T-helper 2 cell (primary cell): ENCODE measurements at regions not wholly inside any gene's neighbourhood (a gene's known extent, or its start where the extent isn't known, plus 50 kb on each side); places are given as distances from the start of the nearest gene placed in this dataset.

Experiments
- DNase-seq, 5 experiments: peaks; one replicate each; pipeline versions ENCODE4 v3.0.0 to v3.0.0-alpha.2; 2012 to 2022

DNA sequence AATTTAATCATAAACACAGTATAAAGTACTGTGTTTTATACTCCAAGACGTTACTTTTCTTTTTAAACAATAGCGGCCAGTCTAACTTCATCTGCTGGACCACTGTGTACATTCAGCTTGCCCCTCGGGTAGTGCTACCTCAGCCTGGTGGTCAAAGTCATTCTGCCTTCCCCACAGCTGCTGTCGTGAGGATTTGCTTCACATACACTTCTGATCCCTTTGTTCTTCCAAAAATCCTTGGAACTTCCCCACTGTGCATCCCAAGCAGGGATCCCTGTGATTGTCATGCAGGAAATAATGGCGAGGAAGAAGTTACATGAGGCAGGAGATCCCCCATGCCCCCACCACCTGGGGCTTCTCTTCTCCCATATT lies 234.9 kb upstream of the STARD13 start:
- DNase-seq, result no peak

GRCh38 chr13:33524086-33524485 lies 238.5 kb upstream of the STARD13 start:
- DNase-seq, result no peak

GRCh38 chr13:33525763-33526162 lies 240.2 kb upstream of the STARD13 start:
- no peak for DNase-seq

- DNase-seq, result no peak
Observed at GRCh38 chr13:33526718-33527117, 241.2 kb upstream of the STARD13 start.

GRCh38 chr13:33528896-33529295 lies 243.3 kb upstream of the STARD13 start:
- DNase-seq, result no peak

- no peak for DNase-seq
Observed at GRCh38 chr13:33531484-33531883, 245.9 kb upstream of the STARD13 start.

DNA sequence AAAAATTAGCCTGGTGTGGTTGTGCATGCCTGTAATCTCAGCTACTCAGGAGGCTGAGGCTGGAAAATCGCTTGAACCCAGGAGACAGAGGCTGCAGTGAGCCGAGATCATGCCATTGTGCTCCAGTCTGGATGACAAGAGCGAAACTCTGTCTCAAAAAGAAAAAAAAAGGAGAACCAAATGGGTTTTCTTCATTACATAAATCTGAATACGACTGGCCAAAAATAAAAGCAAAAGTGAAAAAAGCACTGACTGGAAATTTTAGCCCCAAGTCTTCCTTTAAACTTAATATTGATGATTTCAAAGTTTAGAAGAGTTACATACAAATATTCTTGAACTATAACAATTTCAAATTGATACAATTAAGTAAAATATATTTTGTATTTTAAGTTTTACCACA lies 249.5 kb upstream of the STARD13 start:
- no peak for DNase-seq

DNA sequence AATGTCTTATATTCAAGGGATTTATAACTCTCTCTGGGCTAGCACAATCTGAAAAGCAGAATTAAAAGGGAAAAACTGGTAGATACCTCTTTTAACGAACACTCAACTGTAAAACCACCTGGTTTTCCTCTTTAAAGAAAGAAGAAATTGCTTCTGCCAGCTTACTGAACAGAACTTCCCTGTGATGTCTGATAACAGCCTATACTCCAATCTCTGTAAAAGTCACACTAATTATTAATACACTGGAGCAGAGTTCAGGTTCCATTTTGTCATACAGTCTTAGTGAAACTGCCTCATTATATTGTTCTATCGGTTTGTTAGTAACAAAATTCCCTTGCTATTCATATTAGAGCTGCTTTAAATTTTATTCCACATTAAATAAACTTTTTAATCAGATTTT lies 251.0 kb upstream of the STARD13 start:
- DNase-seq, result no peak

DNA sequence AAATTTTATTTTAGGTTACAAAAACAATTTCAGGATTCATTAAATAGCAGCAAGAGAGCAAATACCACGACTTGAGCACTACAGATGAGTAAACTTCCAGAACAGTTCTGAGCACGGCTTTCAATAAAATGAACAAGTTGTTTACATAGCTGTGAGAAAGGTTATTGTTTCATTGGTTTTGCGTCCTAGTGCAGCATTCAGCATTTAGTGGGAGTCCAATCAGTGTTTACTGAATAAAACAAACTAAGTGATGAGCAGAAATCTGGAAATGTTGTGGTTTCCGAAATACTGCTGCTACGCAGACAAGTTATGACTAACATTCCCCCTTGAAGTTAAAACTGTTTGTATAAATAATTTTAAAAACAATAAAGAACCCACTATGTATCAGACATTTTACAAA lies 251.5 kb upstream of the STARD13 start:
- DNase-seq, result no peak

DNA sequence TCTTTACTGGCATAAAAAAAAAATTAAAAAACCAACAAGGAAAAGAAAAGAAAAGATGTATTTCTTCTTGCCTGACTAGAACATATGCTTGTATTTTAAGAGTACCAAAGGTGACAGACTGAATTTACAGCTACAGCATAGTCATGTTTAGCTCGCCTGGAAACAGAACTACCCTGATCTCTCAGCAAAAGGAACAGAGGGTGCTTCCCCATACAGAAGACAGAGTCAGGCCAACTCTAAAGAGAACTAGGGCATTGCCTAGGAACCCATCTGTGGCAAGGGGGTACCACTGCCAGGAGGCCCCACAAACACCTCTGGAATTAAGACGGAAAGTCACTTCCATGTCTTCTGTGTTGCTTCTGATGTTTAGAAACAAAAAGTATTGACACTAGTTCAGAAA lies 252.1 kb upstream of the STARD13 start:
- DNase-seq, result no peak

- no peak for DNase-seq
Observed at GRCh38 chr13:33541456-33541855, 255.9 kb upstream of the STARD13 start.

DNA sequence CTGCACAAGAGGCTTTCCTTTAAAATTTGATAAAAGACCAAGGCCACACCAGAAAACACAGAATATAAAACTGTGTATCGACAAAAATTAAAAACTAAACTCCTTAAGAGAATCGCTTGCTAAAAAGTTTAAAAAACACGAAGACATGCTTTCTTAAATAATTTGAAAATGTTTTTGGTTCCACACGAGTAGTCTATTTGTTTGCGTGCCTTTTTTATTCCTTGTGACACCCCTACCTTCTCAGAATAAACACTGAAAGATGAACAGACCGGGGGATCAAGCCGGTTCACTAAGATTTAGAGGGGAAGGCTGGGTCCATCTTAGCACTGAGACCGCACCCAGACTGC lies 256.4 kb upstream of the STARD13 start:
- DNase-seq, result no peak

DNA sequence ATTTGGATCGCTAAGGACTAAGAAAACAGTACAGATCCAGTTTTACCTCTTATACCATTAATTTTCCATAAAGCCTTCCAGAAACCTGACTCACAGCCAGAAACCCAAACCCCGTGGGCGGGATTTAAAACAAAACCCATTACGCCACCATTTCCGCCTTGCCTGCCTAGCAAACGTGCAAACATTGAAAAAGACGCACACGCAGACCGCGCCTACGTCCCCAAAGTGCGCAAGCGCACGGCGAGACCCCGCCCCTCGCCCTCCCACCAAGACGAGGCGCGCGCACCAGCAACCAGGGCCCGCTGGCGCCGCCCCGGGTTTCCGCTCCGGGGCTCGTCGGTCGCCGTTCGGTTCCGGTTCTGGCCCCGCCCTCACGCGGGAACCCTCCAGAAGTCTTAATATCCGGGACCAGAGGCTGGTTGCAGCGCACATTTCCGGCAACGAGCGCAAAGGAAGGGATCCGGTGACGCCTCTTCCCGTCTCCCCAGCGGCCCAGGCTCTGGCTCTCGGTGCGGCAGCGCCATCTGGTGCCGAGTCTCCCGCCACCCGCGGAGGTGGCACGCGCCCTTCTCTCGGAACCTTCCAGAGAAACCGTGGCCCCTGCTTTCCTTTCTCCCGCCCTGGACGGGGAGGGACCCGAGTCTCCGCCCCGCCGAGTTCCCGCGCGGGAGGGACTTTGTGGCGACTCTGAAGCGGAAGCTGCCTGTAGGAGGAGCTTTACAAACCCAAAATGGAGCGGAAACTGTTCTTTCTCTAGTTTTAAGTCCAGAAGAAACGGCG lies 256.9 kb upstream of the STARD13 start:
- peak; percentile 98 to 100 (median 99) for DNase-seq

DNA sequence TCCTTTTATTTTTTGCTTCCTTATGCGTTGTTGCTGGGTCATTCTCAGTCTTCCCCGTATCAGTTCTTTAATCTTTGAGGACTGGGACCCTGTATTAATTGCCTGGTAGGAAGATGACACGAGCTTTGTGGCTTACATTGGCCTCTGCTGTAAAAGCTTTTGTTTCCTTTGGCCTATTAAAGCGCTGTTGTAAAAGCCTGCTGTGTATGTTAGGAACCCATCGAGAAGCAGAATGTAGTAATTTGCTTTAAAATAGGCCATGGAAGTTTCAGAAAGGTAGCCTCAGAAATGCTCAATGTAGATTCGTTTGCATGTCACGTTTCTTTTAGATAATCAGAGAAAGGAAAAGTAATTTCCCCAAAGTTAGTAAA lies 257.5 kb upstream of the STARD13 start:
- DNase-seq, result no peak

DNA sequence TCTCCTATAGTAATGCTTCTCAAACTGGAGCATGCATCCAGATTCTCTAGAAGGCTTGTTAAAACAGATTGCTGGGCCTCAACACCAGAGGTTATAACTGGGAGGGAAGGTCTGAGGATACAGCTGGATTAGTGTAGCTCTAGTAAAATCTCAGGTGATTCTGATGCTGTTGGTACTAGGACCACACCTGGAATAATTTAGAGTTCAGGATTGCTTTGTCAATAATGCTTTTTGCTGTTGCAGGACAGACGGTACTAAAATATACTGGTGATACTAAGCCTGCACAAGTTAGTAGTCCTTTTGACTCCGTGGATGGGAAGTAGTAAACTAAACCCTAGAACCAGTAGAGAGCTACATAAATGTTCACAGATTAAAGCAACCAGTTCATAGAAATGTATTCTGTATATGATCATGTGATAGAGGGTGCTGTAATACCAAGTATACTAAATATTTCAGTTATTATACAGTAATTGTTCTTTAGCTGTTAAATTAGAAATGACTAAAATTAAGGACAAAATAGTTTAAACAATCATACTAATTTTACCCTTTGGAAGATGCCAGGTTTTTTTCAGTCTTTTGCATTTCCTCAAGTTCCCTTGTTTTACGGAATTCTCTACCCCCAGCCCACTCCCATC lies 258.2 kb upstream of the STARD13 start:
- peak in 1 of 5 experiments; percentile 37 for DNase-seq

GRCh38 chr13:33544308-33544707 lies 258.8 kb upstream of the STARD13 start:
- DNase-seq, result no peak

GRCh38 chr13:33545492-33545891 lies 259.9 kb upstream of the STARD13 start:
- DNase-seq, result no peak

DNA sequence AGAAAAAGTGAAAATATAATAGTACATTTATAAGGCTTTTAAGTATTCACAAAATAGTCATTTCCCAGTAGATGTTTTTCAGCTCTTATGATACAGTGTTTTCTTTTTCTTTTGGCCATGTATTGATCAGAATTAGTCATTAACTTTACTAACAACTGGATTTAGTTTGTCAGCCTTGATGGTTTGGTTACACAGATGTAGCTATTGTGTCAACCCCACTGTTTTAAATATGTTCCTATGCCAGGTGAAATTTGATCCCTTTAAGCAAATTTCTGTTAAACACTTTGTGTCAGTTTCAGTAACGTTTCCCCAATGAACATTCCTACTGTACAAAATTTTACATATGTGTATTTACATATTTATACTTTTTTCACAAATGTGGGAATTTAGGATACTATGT lies 261.5 kb upstream of the STARD13 start:
- DNase-seq, result no peak

DNA sequence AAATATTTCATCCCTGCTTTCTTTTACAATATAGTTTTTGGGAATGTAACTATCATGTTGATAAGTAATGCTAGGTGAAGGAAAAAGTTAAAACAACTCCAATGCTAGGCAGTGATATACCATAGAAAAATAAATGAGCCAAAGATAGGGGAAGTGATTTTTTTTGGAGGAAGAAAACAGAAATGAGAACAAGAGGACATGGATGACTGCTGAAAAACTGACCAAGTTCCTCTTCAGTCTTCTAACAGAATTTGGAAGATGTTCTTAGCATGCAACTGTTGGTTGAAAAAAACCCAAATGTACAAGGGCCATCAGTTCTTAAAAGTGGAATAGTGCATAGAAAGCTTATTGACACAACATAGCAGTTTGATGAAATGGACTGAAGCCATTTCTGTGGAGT lies 262.5 kb upstream of the STARD13 start:
- no peak for DNase-seq

- DNase-seq, result no peak
Observed at GRCh38 chr13:33550276-33550675, 264.7 kb upstream of the STARD13 start.

DNA sequence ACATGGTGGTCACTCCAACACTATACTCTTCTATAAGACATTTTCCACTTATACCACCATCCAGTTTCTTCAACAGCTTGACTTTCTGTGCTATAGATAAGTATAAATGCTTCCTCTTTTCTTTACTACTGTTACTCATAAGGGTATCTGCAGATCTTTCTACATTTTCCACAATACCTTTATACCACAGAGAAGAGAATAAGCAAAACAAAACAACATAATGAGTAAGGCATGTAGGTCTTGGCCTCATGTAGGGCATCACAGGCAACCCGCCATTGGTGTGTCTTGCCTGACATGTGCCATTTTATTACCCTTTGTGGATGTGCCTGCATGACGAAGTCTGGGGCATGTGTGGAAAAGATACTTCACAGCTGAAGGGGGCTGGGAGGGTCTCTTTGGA lies 265.3 kb upstream of the STARD13 start:
- DNase-seq, result no peak

DNA sequence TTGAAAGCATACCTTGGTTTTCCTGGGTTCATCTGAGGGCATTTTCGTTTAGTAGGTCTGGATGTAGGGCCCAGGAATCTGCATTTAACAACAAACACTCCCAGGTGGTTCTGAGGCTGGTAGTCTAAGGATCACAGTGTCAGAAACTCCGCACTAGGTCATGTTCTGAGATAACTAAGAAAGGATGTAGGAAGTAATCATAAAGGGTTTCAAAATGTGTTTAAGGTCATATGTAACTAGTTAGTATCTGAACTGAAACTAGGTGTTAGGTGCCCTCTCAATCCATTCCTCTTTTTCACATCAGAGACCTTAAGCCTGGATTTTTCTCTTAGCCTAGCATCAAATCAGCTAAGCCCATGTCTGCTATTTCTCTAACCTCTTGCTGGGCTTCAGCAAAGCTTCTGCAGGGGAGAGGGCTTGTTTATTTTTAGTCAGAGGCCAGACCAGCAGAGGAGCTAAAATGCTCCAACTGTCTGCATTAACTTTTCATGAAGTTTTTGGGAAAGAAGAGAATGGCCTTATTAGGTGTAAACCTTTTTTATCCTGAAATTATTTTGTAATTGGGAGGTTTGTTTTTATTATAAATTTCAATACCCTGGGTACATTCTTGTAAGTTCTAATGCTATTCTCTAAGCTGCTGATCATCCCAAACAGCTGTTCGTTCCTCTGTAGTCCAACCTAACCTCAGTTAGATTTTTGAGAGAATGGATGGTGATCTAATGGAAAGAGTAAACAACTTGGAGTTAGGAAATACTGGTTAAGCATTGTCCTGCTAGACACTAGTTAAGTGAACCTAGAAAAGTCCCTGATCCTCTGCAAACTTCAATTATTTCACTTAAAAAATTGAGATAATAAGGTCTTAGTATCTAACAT lies 262.8 kb upstream of the RFC3 start:
- peak in 1 of 5 experiments; percentile 32 for DNase-seq

GRCh38 chr13:33556828-33557227 lies 261.1 kb upstream of the RFC3 start:
- DNase-seq, result no peak

DNA sequence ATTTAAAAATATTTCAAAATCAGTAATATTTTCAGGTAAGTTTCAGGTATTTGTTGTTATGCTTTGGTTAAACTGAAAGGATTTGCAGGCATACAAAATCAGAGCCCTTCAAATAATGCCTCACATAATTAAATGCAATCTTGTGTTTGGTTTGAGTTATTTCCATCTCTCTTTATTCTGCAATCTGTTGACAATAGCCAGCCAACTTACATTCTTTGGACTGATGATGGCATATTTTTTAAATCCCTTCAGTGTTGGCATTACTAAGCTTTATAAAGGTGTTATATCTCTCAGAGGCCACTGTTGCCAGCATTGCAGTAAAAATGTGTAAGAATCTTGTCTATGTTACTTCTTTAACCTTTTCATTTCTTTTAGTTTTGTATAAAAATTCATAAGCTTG lies 257.2 kb upstream of the RFC3 start:
- no peak for DNase-seq
